SK-N-MC (cell line): ENCODE measurements at regions not wholly inside any gene's neighbourhood (a gene's known extent, or its start where the extent isn't known, plus 50 kb on each side); places are given as distances from the start of the nearest gene placed in this dataset.

Experiments
- DNase-seq: peaks from one replicate; pipeline ENCODE4 v3.0.0-alpha.2; 2011; ENCODE audit warnings: low read depth, low spot score
- H3K27ac ChIP-seq: fragments of 200-600 bp; sonication (generic); 2 replicates; pipeline ENCODE4 v1.5.1; 2016; ENCODE audit warnings: mixed run types
- H3K36me3 ChIP-seq: fragments of 200-600 bp; sonication (generic); 2 replicates; pipeline ENCODE4 v1.6.1; 2017; ENCODE audit warnings: antibody characterized with exemption, low read length, mixed read lengths; ENCODE audit not compliant: insufficient read depth
- H3K4me3 ChIP-seq: fragments of 200-600 bp; sonication (generic); 2 replicates; pipeline ENCODE4 v1.5.1; 2016
- H3K9ac ChIP-seq: fragments of 200-600 bp; sonication (generic); 2 replicates; pipeline ENCODE4 v1.8.0; 2017; ENCODE audit warnings: mixed run types, mixed read lengths; ENCODE audit not compliant: insufficient read length
- H3K9me3 ChIP-seq: fragments of 200-600 bp; sonication (generic); 2 replicates; pipeline ENCODE4 v1.6.1; 2017; ENCODE audit warnings: low read depth, mild to moderate bottlenecking, antibody characterized with exemption, low read length, moderate library complexity, mixed read lengths
- EZH2 ChIP-seq: fragments of 200-600 bp; sonication (generic); IDR thresholded peaks from one replicate; pipeline ENCODE4 v1.6.1; 2017; ENCODE audit warnings: antibody characterized with exemption
- FOXP2 ChIP-seq: optimal IDR thresholded peaks from 2 replicates; pipeline ENCODE3; 2011; ENCODE audit warnings: mild to moderate bottlenecking, moderate library complexity; ENCODE audit not compliant: insufficient read depth; ENCODE audit errors: extremely low read length, control extremely low read depth
- POLR2AphosphoS5 ChIP-seq: IDR thresholded peaks from 2 replicates; pipeline ENCODE4 v1.6.1; 2012; ENCODE audit warnings: mild to moderate bottlenecking, low read depth, low read length, borderline replicate concordance

- TF ChIP-seq POLR2AphosphoS5, result no peak
- no peak for TF ChIP-seq EZH2
- no peak for TF ChIP-seq FOXP2
- no peaks in the 10 kb centered on the region for H3K9me3 ChIP-seq
- H3K36me3 ChIP-seq, result no peaks in the 10 kb centered on the region
- no peak overlapping the region for H3K9ac ChIP-seq
- DNase-seq, result no peak
- H3K4me3 ChIP-seq, result no peak overlapping the region
- no peak overlapping the region for H3K27ac ChIP-seq
These were observed 308.7 kb downstream of the LPIN1 start for GRCh38 chr2:12054956-12055618.

- Histone ChIP-seq H3K36me3 (no peaks in the 10 kb centered on the region), H3K9ac (no peak overlapping the region), H3K27ac (no peak overlapping the region), H3K9me3 (no peaks in the 10 kb centered on the region), H3K4me3 (no peak overlapping the region)
- TF ChIP-seq POLR2AphosphoS5, result no peak
- TF ChIP-seq EZH2, result no peak
- no peak for TF ChIP-seq FOXP2
- DNase-seq, result no peak
These were observed 311.2 kb downstream of the LPIN1 start for GRCh38 chr2:12057436-12058166.

GRCh38 chr2:12059616-12060441 is 313.4 kb downstream of the LPIN1 start:
- H3K9me3 ChIP-seq, result no peaks in the 10 kb centered on the region
- no peak for DNase-seq
- H3K9ac ChIP-seq, result no peak overlapping the region
- TF ChIP-seq EZH2, result no peak
- TF ChIP-seq FOXP2, result no peak
- no peak for TF ChIP-seq POLR2AphosphoS5
- no peak overlapping the region for H3K4me3 ChIP-seq
- no peak overlapping the region for H3K27ac ChIP-seq
- H3K36me3 ChIP-seq, result no peaks in the 10 kb centered on the region

GRCh38 chr2:12060886-12061285 is 314.5 kb downstream of the LPIN1 start:
- H3K27ac ChIP-seq, result no peak overlapping the region

GRCh38 chr2:12061286-12062052 is 315.0 kb downstream of the LPIN1 start:
- no peak overlapping the region for H3K4me3 ChIP-seq

More at GRCh38 chr2:12060886-12061285, 314.5 kb downstream of the LPIN1 start:
- no peak for DNase-seq
- H3K9ac ChIP-seq, result no peak overlapping the region
- H3K9me3 ChIP-seq, result no peaks in the 10 kb centered on the region
- TF ChIP-seq FOXP2 (no peak), POLR2AphosphoS5 (no peak), EZH2 (no peak)
- no peaks in the 10 kb centered on the region for H3K36me3 ChIP-seq
- H3K4me3 ChIP-seq, result no peak overlapping the region

GRCh38 chr2:12062053-12062395 is 315.6 kb downstream of the LPIN1 start:
- H3K4me3 ChIP-seq, result no peak overlapping the region
- no peak for DNase-seq
- H3K9ac ChIP-seq, result no peak overlapping the region
- no peak for TF ChIP-seq EZH2
- TF ChIP-seq POLR2AphosphoS5, result no peak
- TF ChIP-seq FOXP2, result no peak
- no peak overlapping the region for H3K27ac ChIP-seq
- H3K36me3 ChIP-seq, result no peaks in the 10 kb centered on the region
- H3K9me3 ChIP-seq, result no peaks in the 10 kb centered on the region

More at GRCh38 chr2:12061286-12062052, 315.0 kb downstream of the LPIN1 start:
- Histone ChIP-seq H3K36me3 (no peaks in the 10 kb centered on the region), H3K9ac (no peak overlapping the region), H3K27ac (no peak overlapping the region), H3K9me3 (no peaks in the 10 kb centered on the region)
- no peak for TF ChIP-seq EZH2
- no peak for TF ChIP-seq FOXP2
- no peak for TF ChIP-seq POLR2AphosphoS5
- DNase-seq, result no peak

GRCh38 chr2:12063210-12063609 is 316.8 kb downstream of the LPIN1 start:
- Histone ChIP-seq H3K9me3 (no peaks in the 10 kb centered on the region), H3K9ac (no peak overlapping the region), H3K4me3 (no peak overlapping the region), H3K27ac (no peak overlapping the region), H3K36me3 (no peaks in the 10 kb centered on the region)
- DNase-seq, result no peak
- TF ChIP-seq POLR2AphosphoS5, result no peak
- no peak for TF ChIP-seq FOXP2
- TF ChIP-seq EZH2, result no peak

GRCh38 chr2:12064153-12064552 is 317.7 kb downstream of the LPIN1 start:
- Histone ChIP-seq H3K27ac (no peak overlapping the region), H3K9me3 (no peaks in the 10 kb centered on the region), H3K4me3 (no peak overlapping the region), H3K9ac (no peak overlapping the region), H3K36me3 (no peaks in the 10 kb centered on the region)
- no peak for DNase-seq
- no peak for TF ChIP-seq EZH2
- no peak for TF ChIP-seq POLR2AphosphoS5
- no peak for TF ChIP-seq FOXP2
